Muscle of leg (tissue), 3 donors: ENCODE measurements at regions not wholly inside any gene's neighbourhood (a gene's known extent, or its start where the extent isn't known, plus 50 kb on each side); places are given as distances from the start of the nearest gene placed in this dataset.
A peak's percentile ranks its signal among the peaks of the same experiment; 100 is the strongest.
"Not testable (repeated sequence)": the region's sequence is repeated elsewhere in the genome, so short reads cannot be mapped to it uniquely, and the experiment has no call there.

ENCODE experiments used
- DNase-seq: peaks from one replicate; pipeline ENCODE4 v3.0.0; 2013
- H3K27ac ChIP-seq: one replicate; pipeline ENCODE4 v1.5.1; 2013; ENCODE audit warnings: mild to moderate bottlenecking, low read length, control low read depth
- H3K27me3 ChIP-seq: one replicate; pipeline ENCODE4 v1.6.1; 2013; ENCODE audit warnings: low read length; ENCODE audit not compliant: control insufficient read depth, insufficient read depth
- H3K36me3 ChIP-seq: one replicate; pipeline ENCODE4 v1.6.1; 2013; ENCODE audit warnings: low read length; ENCODE audit not compliant: control insufficient read depth, insufficient read depth
- H3K4me1 ChIP-seq: one replicate; pipeline ENCODE4 v1.6.1; 2013; ENCODE audit warnings: low read length; ENCODE audit not compliant: control insufficient read depth, insufficient read depth
- H3K4me3 ChIP-seq: one replicate; pipeline ENCODE4 v1.5.1; 2013; ENCODE audit warnings: low read length, control low read depth
- H3K9me3 ChIP-seq: replicated peaks from 2 replicates; pipeline ENCODE4 v1.6.1; 2013; ENCODE audit warnings: low read depth, low read length; ENCODE audit not compliant: control insufficient read depth
- WGBS: methylation state at CpG from one replicate; pipeline ENCODE4 v1.1.5; 2013; ENCODE audit warnings: missing lambda C conversion rate; ENCODE audit not compliant: insufficient coverage; 5-methylcytosine and 5-hydroxymethylcytosine counted together

DNA sequence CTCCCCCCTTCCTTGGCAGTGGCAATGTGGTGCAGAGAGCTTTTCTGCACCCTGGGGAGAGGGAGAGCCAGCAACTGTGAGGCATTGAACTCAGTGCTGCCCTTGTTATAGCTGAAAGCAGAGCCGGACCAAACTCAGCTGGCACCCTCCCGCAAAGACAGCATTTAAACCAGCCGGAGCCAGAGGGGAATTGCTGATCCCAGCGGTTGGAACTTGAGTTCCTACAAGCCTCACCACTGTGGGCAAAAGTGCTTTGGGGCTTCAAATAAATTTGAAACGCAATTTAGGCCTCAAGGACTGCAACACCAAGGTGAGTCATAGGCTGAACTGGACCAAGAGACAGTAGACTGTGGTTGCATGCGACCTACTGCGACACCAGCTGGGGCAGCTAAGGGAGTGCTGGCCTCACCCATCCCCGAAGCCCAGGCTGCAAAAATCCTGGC, 207.6 kb upstream of the CDKN2B start:
- Histone ChIP-seq H3K27me3 (no peaks in the 10 kb centered on the region), H3K36me3 (no peaks in the 10 kb centered on the region), H3K9me3 (no peaks in the 10 kb centered on the region), H3K4me1 (no peaks in the 10 kb centered on the region), H3K27ac (no peak overlapping the region), H3K4me3 (no peak overlapping the region)
- 73% methylated on average over 7 of the region's 8 CpGs for WGBS
- no peak for DNase-seq

- Histone ChIP-seq H3K9me3 (no peaks in the 10 kb centered on the region), H3K4me3 (no peak overlapping the region), H3K36me3 (no peaks in the 10 kb centered on the region), H3K27me3 (no peaks in the 10 kb centered on the region), H3K27ac (no peak overlapping the region), H3K4me1 (no peaks in the 10 kb centered on the region)
- no peak for DNase-seq
- WGBS, result 89% methylated on average over 1 of the region's 2 CpGs
These were observed 208.1 kb upstream of the CDKN2B start for GRCh38 chr9:22217254-22217653.

- H3K4me3 ChIP-seq, H3K27ac ChIP-seq, H3K9me3 ChIP-seq, H3K27me3 ChIP-seq, DNase-seq, H3K4me1 ChIP-seq, H3K36me3 ChIP-seq: not testable (repeated sequence)
- WGBS, result 92% methylated on average over 6 of the region's 9 CpGs
These were observed 216.8 kb upstream of the CDKN2B start for GRCh38 chr9:22225856-22226255.

- Histone ChIP-seq H3K9me3 (peaks cover 6% of the 10 kb centered on the region), H3K36me3 (no peaks in the 10 kb centered on the region), H3K27me3 (no peaks in the 10 kb centered on the region), H3K27ac (no peak overlapping the region), H3K4me3 (no peak overlapping the region), H3K4me1 (no peaks in the 10 kb centered on the region)
- DNase-seq, result no peak
These were observed 218.6 kb upstream of the DMRTA1 start for GRCh38 chr9:22227986-22228385.

DNA sequence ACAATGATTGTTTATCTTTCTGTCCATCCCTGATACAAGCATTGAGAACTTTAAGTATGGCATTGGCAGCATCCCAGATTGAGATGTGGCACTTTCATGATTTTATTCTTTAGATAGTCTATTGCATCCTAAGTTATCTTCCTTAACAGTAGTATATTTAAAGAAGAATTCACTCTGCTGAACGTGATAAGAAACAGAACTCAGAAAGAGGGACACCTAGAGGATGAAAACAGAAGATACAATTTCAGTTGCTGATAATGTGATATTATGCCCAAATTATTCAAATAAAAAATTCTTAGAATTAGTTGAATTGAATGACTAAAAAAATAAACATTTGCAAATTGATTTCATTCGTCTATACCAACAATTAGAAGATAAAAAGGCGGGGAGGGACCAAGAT, 218.1 kb upstream of the DMRTA1 start:
- no peak for DNase-seq
- H3K36me3 ChIP-seq, result no peaks in the 10 kb centered on the region
- WGBS, result no CpG with 5 or more reads among the region's 3 CpGs
- peaks cover 6% of the 10 kb centered on the region for H3K9me3 ChIP-seq
- H3K27ac ChIP-seq, result no peak overlapping the region
- no peaks in the 10 kb centered on the region for H3K4me1 ChIP-seq
- H3K27me3 ChIP-seq, result no peaks in the 10 kb centered on the region
- H3K4me3 ChIP-seq, result no peak overlapping the region

GRCh38 chr9:22229069-22229468, 217.6 kb upstream of the DMRTA1 start:
- H3K27ac ChIP-seq, result no peak overlapping the region
- H3K36me3 ChIP-seq, result no peaks in the 10 kb centered on the region
- DNase-seq, result no peak
- H3K4me3 ChIP-seq, result no peak overlapping the region
- 83% methylated on average over 4 of the region's 4 CpGs for WGBS
- no peaks in the 10 kb centered on the region for H3K4me1 ChIP-seq
- no peaks in the 10 kb centered on the region for H3K27me3 ChIP-seq
- H3K9me3 ChIP-seq, result peaks cover 6% of the 10 kb centered on the region

DNA sequence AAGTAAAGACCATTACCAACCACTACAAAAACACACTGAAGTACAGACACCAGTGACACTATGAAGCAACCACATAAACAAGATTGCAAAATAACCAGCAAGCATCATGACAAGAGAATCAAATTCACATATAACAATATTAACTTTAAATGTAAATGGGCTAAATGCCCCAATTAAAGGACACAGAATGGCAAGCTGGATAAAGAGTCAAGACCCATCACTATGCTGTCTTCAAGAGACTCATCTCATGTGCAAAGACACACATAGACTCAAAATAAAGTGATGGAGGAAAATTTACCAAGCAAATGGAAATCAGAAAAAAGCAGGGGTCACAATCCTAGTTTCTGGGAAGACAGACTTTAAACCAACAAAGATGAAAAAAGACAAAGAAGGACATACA, 215.3 kb upstream of the DMRTA1 start:
- H3K36me3 ChIP-seq, DNase-seq, H3K27ac ChIP-seq: not testable (repeated sequence)

DNA sequence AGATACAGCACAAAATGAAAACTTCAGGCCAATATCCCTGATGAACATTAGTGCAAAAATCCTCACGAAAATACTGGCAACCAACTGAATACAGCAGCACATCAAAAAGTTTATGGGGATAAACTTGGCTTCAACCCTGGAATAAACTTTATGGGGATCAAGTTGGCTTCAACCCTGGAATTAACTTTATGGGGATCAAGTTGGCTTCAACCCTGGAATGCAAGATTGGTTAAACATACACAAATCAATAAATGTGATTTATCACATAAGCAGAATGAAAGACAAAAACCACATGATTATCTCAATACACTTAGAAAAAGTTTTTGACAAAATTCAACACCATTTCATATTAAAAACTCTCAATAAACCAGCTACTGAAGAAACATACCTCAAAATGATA, 213.7 kb upstream of the DMRTA1 start:
- H3K27ac ChIP-seq, result no peak overlapping the region
- no peak for DNase-seq
- no CpG with 5 or more reads among the region's 1 CpG for WGBS

More for the DNA sequence above, 215.3 kb upstream of the DMRTA1 start:
- not testable (repeated sequence) for H3K27me3 ChIP-seq, H3K4me1 ChIP-seq, H3K9me3 ChIP-seq, H3K4me3 ChIP-seq

DNA sequence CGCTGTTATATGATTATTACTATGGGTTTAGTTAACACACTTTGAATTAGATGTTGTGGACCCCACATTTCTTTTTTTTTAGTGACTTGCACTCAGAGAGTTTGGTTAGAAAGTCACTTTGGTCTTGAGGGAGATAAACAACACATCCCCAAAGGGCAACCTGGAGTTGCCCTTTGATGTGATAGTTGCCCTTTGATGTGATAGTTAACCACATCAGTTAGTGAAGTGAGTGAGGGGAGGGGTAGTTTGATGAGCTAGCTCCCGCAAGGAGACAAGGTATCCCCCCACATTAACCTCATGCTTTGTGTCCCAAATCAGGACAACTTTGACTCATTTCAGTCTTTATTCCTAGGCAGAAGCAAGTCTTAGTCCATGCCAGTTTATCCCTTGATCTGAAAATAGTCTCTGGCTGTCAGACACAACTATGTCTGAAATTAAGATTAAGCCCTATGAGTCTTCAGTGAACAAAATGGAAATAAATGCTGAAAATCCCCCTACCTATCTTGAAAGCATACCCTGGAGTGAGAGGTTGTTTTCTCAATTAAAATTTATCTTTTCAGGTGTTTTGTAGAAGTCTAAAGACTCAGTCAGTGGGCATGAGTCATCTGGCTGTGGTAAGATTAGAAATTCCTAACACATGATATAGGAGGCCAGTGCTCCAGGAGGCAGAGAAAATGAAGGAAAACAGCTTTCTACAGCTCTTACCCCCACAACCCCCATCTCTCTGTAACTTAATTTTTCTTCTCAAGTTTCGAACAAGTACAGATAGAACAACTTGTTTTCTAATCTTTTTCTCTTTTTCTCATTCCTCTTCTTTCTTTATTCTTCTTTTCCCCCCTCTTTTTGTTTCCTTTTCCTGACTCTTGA, 208.9 kb upstream of the DMRTA1 start:
- H3K27ac ChIP-seq, result no peak overlapping the region
- DNase-seq, result no peak
- 83% methylated on average over 1 of the region's 3 CpGs for WGBS

More for the DNA sequence above, 213.7 kb upstream of the DMRTA1 start:
- no peaks in the 10 kb centered on the region for H3K27me3 ChIP-seq
- H3K4me3 ChIP-seq, result no peak overlapping the region
- no peaks in the 10 kb centered on the region for H3K36me3 ChIP-seq
- H3K4me1 ChIP-seq, result no peaks in the 10 kb centered on the region
- peaks cover 6% of the 10 kb centered on the region for H3K9me3 ChIP-seq

DNA sequence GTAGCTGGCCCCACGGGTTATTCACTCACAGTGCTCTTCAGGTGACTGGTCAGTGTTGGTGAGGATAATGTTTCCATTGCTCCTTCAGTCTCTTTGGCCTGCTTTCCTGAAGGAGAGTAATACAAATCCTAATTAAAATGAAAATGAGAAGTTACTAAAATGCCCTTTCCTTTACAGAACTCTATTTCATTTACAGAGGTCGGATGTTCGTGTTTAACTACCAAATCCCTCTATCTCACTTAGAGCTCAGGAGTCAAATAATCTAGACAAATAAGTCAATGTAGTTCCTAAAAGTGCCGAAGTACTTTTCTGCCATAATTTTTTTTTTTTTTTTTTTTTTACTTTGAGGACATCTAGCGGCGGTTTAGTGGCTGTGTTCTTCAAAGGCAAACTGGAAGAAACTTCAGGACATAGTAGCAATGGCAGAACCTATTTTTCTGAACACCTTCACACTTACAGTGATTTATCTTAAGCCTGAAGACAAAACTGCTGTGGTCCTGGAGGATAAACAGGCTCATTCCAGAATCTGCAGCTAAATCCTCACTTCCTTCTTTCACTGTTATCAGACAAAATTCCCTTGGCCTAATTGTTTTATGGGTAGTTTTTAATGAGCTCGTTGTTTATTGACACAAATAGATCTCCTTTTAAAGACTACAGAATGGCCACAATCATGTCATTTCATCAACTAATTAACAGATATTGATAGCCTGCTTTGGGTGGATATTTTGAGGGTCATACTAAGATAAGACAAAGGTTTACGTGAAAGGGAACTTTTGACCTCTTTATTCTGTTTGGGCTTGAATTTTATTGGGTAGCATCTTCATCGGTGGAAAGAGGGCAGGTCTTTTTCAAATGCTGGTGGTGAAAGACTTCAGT, 207.6 kb upstream of the DMRTA1 start:
- H3K27ac ChIP-seq, result no peak overlapping the region
- no peak overlapping the region for H3K4me3 ChIP-seq
- 0% methylated on average over 2 of the region's 9 CpGs for WGBS
- H3K27me3 ChIP-seq, result no peaks in the 10 kb centered on the region
- H3K9me3 ChIP-seq, result no peaks in the 10 kb centered on the region
- no peaks in the 10 kb centered on the region for H3K36me3 ChIP-seq
- no peaks in the 10 kb centered on the region for H3K4me1 ChIP-seq
- DNase-seq, result peak; percentile 31

More for the DNA sequence above, 208.9 kb upstream of the DMRTA1 start:
- no peak overlapping the region for H3K4me3 ChIP-seq
- no peaks in the 10 kb centered on the region for H3K36me3 ChIP-seq
- no peaks in the 10 kb centered on the region for H3K27me3 ChIP-seq
- no peaks in the 10 kb centered on the region for H3K4me1 ChIP-seq
- no peaks in the 10 kb centered on the region for H3K9me3 ChIP-seq
